ENCODE measurements at regions not wholly inside any gene's neighbourhood (a gene's known extent, or its start where the extent isn't known, plus 50 kb on each side); places are given as distances from the start of the nearest gene placed in this dataset.

DNA sequence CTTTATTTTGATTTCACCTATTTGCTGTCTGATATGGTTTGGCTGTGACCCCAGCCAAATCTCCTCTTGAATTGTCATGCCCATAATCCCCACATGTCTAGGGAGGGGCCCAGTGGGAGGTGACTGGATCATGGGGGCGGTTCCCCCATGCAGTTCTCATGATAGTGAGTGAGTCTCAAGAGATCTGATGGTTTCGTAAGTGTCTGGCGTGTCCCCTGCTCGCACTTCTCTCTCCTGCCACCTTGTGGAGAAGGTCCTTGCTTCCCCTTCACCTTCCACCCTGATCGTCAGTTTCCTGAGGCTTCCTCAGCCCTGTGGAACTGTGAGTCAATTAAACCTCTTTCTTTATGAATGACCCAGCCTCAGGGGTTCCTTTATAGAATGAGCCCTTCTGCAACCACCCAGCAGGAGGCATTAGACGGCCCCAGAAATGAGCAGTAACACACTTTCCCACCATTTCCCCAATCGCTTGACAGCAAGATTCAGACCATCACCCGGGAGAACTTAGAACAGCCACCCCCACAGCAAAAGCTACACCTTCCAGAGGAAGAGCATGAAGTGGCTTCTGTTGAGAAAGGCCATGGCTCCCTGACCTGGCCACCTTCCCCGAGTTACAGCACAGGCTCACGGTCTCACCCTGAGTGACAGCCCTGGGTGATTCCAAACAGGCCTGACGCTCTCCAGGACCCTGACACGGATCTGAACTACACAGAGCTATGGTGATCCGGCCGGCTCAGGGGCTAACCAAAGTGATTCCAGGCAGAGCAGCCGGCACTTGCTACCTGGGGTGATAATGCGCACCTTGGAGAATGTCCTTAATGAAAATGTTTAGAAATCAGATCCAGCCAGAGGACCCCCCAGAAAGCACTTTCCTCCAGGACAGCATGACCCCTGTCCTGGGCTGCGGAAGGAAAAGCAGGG lies 131.2 kb upstream of the CDH4 start:
- DNase-seq = peak; percentile 51

- no peak for DNase-seq
These were observed 130.4 kb upstream of the CDH4 start for GRCh38 chr20:61121661-61122060.

- DNase-seq = no peak
These were observed 128.8 kb upstream of the CDH4 start for GRCh38 chr20:61123286-61123685.

- no peak for DNase-seq
These were observed 128.2 kb upstream of the CDH4 start for GRCh38 chr20:61123751-61124368.

DNA sequence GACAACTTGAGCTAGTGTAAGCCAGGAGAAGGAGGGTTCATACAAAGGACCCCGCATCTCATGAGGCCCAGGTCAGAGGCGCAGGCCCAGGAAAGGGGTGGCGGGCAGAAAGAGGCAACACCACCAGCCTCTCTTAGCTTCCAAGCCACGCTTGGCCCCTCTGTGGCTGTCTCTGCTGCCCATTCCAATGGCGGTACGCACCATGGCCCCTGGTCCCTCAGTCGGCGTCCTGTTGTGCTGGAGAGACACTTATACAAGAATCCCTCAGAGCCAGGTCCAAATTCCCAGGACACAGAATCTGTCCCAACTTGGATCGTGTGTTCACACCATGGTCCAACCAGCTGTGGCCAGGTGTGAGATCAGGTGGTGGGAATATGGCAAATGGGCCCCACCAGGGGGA lies 127.0 kb upstream of the CDH4 start:
- DNase-seq = no peak

GRCh38 chr20:61125546-61126180 lies 126.4 kb upstream of the CDH4 start:
- no peak for DNase-seq

- DNase-seq = no peak
These were observed 125.5 kb upstream of the CDH4 start for GRCh38 chr20:61126369-61127195.

DNA sequence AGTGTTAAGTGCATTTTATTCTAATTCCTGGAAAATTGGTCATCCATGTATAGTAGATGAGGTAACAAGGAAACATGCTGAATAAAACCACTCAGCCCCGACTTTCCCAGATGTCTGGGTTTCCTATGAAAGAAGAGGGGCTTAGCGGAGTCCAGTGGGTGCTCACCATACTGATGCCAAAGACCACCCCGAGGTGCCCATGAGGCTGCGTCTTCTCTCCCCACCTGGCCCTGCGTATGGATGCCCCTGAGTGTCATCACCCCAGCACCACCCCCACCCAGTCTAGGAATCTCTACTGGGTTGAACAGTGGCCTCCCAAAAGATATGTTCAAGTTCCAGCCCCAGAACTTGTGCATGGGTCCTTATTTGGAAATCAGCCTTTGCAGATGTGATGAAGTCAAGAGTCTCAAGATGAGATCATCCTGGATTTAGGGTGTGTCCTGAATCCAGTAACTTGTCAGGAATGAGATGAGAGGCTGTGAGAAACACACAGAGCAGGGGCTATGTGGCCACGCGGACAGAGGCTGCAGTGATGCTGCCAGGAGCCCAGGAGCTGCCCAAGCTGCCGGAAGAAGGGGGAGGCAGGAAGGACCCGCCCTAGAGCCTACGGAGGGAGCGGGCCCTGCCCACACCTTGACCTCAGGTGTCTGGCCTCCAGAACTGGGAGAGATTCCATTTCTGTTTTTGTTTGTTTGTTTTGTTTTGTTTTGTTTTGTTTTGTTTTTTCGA lies 124.6 kb upstream of the CDH4 start:
- DNase-seq = no peak

- no peak for DNase-seq
These were observed 123.3 kb upstream of the CDH4 start for GRCh38 chr20:61128701-61129269.

DNA sequence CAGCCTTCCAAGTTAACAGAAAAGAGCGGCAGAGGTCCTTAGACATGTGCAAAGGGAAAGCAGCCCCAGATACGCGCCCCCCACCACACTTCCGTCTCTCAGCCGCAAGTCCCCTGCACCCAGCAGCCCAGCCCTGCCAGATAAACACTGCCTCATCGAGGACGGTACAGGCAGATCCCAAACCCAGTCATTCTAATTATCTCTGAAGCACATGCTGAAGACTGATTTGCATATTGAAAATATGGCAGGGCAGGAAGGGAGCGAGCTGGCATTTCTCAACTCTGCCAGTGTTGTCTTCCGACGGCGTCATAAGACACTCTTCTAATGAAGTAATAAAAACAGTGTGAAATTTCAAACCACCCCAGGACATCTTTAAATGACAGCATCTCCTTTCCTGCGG lies 122.8 kb upstream of the CDH4 start:
- DNase-seq = no peak

- DNase-seq = no peak
These were observed 121.9 kb upstream of the CDH4 start for GRCh38 chr20:61130156-61130555.

- no peak for DNase-seq
These were observed 120.1 kb upstream of the CDH4 start for GRCh38 chr20:61131944-61132343.

GRCh38 chr20:61133611-61134010 lies 118.5 kb upstream of the CDH4 start:
- no peak for DNase-seq

DNA sequence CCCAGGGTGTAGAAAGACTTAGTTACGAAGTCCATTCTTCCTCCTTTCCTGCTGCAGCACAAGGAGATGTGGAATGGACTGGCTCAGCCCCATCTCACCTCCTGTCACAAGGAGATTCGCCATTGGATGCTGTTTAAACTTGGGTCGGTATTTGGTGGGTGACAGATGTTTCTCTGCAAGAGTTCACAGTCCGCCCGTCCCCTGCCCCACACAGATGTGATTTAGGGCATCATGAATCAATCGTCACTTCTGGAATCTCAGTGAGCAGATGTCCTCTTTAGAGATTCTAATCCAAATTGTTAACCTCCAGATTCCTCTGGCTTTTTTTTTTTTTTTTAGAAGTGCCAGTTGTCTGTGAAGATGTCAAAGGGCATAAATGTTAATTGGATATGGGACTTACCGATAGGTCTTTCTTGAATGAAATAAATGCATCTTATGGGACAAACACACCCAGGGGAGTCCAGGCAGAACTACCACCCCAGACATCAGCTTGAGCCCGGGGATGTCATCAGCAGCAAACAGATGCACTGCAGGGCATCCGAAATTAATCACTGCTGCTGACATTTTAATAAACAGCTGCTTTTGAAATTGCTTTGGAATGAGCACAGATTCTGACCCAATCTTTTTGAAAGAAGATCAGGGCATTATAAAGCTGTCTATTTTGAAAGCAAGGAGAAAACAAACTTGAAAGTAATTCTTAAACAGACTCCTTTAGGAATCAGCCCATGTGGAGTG lies 117.6 kb upstream of the CDH4 start:
- DNase-seq = no peak

GRCh38 chr20:61135266-61135665 lies 116.8 kb upstream of the CDH4 start:
- no peak for DNase-seq

GRCh38 chr20:61135968-61136367 lies 116.1 kb upstream of the CDH4 start:
- no peak for DNase-seq

DNA sequence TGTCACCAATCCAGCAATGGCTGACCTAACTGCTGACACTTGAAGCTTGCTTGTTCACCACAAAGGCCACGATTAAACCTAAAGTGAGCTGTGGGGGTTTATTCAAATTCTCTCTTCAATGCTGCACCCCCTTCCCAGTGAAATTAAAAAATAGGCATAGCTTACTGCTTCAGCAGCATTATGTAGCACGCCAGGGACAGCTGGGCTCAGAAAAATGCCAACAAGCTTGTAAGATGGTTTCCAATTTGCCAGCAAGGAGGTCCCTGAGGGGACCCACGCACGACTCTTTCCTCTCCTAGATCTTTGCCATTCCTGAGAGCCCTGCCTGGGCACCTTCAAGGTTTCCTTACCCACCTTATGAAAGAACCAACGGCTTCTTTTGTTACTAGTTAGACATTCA lies 113.5 kb upstream of the CDH4 start:
- DNase-seq = no peak

DNA sequence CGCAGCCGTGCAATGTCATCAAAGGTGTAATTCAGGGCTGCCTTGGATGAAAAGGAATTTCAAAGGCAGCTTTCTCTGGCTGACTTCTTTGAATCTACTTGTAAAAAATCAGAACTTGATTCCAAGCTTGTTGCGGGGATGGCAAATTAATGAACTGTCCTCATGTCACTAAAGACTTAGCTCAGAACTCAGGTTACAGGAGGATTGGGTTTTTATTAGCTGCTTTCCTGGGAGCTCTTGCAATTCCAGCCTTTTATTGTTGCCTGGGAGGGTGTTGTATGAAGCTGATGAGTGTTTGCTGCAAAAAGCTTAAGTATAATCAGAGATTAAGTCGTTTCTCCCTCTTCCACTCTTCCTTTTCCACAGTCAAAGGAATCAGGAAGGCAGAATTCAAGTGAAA lies 113.0 kb upstream of the CDH4 start:
- DNase-seq = no peak

DNA sequence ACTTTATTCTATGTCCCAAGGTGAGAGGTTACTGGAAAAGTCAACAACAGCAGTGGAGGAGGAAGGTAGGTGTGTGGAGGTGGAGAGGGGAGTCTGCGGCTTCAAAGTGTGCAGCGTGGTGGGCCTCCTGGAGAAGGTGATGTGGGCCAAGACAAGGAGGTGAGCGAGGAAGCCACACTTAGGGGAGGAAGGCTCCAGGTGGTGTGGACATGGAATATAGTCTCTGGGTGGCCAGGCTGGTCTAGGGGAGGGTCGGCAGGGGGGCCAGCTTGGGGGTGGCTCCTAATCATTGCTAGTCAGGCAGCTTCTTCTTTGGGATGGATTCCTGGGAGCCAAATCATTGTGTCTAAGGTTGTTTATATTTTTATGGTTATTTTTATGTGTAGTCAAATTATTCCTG lies 111.5 kb upstream of the CDH4 start:
- DNase-seq = no peak

DNA sequence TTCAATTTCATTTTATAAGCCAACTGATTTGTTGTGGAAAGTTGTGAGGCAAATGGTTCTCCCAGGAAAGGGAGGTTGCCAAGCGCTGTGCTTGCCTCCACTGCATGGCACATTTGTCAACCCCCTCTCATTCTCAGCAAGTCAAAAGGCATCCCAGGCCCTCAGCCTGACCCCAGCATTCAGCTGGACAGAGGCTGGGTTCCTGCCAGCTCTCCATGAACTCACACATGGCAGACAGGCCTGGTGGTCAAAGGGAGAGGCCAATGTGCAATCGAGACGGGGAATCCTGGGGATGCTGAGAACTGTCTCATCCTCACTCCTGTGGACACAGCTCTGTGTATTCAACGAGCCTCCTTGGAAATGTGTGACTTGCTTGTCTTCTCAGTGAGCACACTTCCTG lies 106.0 kb upstream of the CDH4 start:
- no peak for DNase-seq

DNA sequence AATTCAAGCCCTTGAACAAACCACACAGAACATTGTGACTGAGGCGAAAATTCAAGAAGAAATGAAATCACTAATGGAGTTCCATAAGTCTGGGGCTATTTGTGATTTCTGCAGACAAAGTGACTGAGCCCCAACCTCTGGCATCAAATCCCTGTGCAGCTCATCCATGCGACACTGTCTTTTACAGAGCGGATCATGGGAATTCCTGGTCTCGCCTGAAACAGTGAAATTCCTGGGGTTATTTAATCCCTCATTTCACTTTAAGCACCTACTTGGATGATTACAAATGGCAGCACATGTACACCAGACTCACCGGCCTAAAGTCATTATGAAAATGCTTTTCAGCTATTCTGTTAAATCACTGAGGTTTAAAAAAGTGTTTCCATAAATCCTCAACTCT lies 102.4 kb upstream of the CDH4 start:
- no peak for DNase-seq

Measured in NCI-H1092 (cell line).